ENCODE measurements at regions not wholly inside any gene's neighbourhood (a gene's known extent, or its start where the extent isn't known, plus 50 kb on each side); places are given as distances from the start of the nearest gene placed in this dataset.

GRCh38 chr12:92070054-92070863 is 75.4 kb downstream of the BTG1 start:
- H3K27ac ChIP-seq = peak overlapping the region; percentile 81
- peak overlapping the region; percentile 63 for H3K4me2 ChIP-seq
- H4K20me1 ChIP-seq (ENCODE audit: insufficient read depth, poor library complexity, severe bottlenecking) = no peaks in the 10 kb centered on the region
- 53% methylated on average over 8 of the region's 8 CpGs for WGBS (ENCODE audit: low lambda C conversion rate, missing lambda C conversion rate)
- H3K9me3 ChIP-seq (ENCODE audit: low read depth) = no peaks in the 10 kb centered on the region
- no peak for TF ChIP-seq EZH2phosphoT487 (IDR thresholded peaks at IDR 0.05; ENCODE audit: low read depth, severe bottlenecking, unreplicated experiment)
- peak; percentile 13 for TF ChIP-seq CTCF (IDR thresholded peaks at IDR 0.05; ENCODE audit: poor library complexity)
- H3K79me2 ChIP-seq = no peaks in the 10 kb centered on the region
- no peaks in the 10 kb centered on the region for H3K9me2 ChIP-seq (replicated peaks; ENCODE audit: insufficient read depth)
- H3K27me3 ChIP-seq = no peaks in the 10 kb centered on the region
- H3K36me3 ChIP-seq (replicated peaks; ENCODE audit: insufficient read depth, low read depth) = no peaks in the 10 kb centered on the region
- H3K4me3 ChIP-seq = no peak overlapping the region
- peak overlapping the region; percentile 3 for H2AFZ ChIP-seq
- peaks cover 14% of the 10 kb centered on the region for H3K4me1 ChIP-seq (ENCODE audit: insufficient read depth)
- DNase-seq (ENCODE audit: low spot score) = peak; percentile 78

GRCh38 chr12:92068459-92068858 is 77.2 kb downstream of the BTG1 start:
- H3K4me1 ChIP-seq (ENCODE audit: insufficient read depth) = peaks cover 22% of the 10 kb centered on the region
- 88% methylated on average over 1 of the region's 1 CpG for WGBS (ENCODE audit: low lambda C conversion rate, missing lambda C conversion rate)
- H3K27ac ChIP-seq = no peak overlapping the region
- no peaks in the 10 kb centered on the region for H3K36me3 ChIP-seq (replicated peaks; ENCODE audit: insufficient read depth, low read depth)
- TF ChIP-seq EZH2 (IDR thresholded peaks at IDR 0.05; ENCODE audit: borderline replicate concordance) (no peak), CTCF (IDR thresholded peaks at IDR 0.05; ENCODE audit: poor library complexity) (no peak), EZH2phosphoT487 (IDR thresholded peaks at IDR 0.05; ENCODE audit: low read depth, severe bottlenecking, unreplicated experiment) (no peak)
- H3K9me2 ChIP-seq (replicated peaks; ENCODE audit: insufficient read depth) = no peaks in the 10 kb centered on the region
- no peaks in the 10 kb centered on the region for H4K20me1 ChIP-seq (ENCODE audit: insufficient read depth, poor library complexity, severe bottlenecking)
- H3K79me2 ChIP-seq = no peaks in the 10 kb centered on the region
- H3K4me2 ChIP-seq = no peak overlapping the region
- H3K27me3 ChIP-seq = no peaks in the 10 kb centered on the region
- H3K4me3 ChIP-seq = no peak overlapping the region
- H2AFZ ChIP-seq = no peak overlapping the region
- no peak for DNase-seq (ENCODE audit: low spot score)
- no peaks in the 10 kb centered on the region for H3K9me3 ChIP-seq (ENCODE audit: low read depth)

- Histone ChIP-seq H3K4me2 (no peak overlapping the region), H3K79me2 (no peaks in the 10 kb centered on the region), H3K27me3 (no peaks in the 10 kb centered on the region), H3K36me3 (replicated peaks; ENCODE audit: insufficient read depth, low read depth) (no peaks in the 10 kb centered on the region), H3K4me1 (ENCODE audit: insufficient read depth) (peaks cover 25% of the 10 kb centered on the region), H2AFZ (no peak overlapping the region), H4K20me1 (ENCODE audit: insufficient read depth, poor library complexity, severe bottlenecking) (no peaks in the 10 kb centered on the region), H3K4me3 (no peak overlapping the region), H3K9me2 (replicated peaks; ENCODE audit: insufficient read depth) (no peaks in the 10 kb centered on the region), H3K27ac (peak overlapping the region; percentile 2), H3K9me3 (ENCODE audit: low read depth) (no peaks in the 10 kb centered on the region)
- no peak for TF ChIP-seq EZH2phosphoT487 (IDR thresholded peaks at IDR 0.05; ENCODE audit: low read depth, severe bottlenecking, unreplicated experiment)
- no peak for TF ChIP-seq CTCF (IDR thresholded peaks at IDR 0.05; ENCODE audit: poor library complexity)
- TF ChIP-seq EZH2 (IDR thresholded peaks at IDR 0.05; ENCODE audit: borderline replicate concordance) = no peak
- WGBS (ENCODE audit: low lambda C conversion rate, missing lambda C conversion rate) = 83% methylated on average over 2 of the region's 2 CpGs
- DNase-seq (ENCODE audit: low spot score) = no peak
Measured at GRCh38 chr12:92065639-92066038, 80.0 kb downstream of the BTG1 start.

All from hepatocyte (in vitro differentiated cells).